ENCODE measurements at regions not wholly inside any gene's neighbourhood (a gene's known extent, or its start where the extent isn't known, plus 50 kb on each side); places are given as distances from the start of the nearest gene placed in this dataset.
A peak's percentile ranks its signal among the peaks of the same experiment; 100 is the strongest.

DNA sequence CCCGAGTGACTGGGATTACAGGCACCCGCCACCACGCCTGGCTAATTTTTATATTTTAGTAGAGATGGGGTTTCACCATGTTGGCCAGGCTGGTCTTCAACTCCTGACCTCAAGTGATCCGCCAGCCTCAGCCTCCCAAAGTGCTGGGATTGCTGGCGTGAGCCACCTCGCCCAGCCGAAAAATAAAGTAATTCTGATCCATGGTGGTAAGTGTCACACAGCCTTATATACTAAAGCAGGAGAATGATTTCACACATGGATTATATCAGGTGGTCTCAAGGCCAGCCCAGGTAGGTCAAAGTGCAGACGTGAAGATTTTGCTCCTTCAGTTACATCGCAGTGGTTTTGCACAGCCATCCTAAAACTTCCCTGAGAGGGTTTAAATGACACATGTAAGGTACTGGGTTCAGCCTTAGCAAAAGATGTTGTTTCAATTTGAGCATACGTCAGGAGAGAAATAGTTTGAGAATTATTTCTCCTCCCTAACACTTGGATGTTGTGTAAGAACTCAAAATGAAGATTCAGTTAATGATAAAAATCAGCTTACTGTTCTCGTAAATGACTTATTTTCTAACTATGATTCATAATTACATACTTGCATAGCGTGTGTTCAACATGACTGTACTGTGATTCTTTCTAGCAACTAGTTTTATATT, 93.0 kb upstream of the SLC39A10 start:
- H4K20me1 ChIP-seq (ENCODE audit: insufficient read depth): no peaks in the 10 kb centered on the region
- no peaks in the 10 kb centered on the region for H3K36me3 ChIP-seq (ENCODE audit: low read depth)
- TF ChIP-seq EZH2 (IDR thresholded peaks at IDR 0.05; ENCODE audit: low read depth): no peak
- no peak overlapping the region for H3K4me3 ChIP-seq
- ChIA-PET POLR2A (ENCODE audit: unreplicated experiment) (interaction anchor here (0.6 to 0.7 kb wide), 2 partner anchors 93 to 728 kb away, joined by 4 to 5 read pairs; no protein-coding TSS in a partner anchor), CTCF (no interaction called here)
- H3K4me2 ChIP-seq: no peak overlapping the region
- H3F3A ChIP-seq (ENCODE audit: insufficient read depth, low read depth): no peaks in the 10 kb centered on the region
- BruUV-seq (replicated peaks): no TSS peak
- no peaks in the 10 kb centered on the region for H3K27me3 ChIP-seq (ENCODE audit: insufficient read depth, low read depth)
- peaks cover 10% of the 10 kb centered on the region; the same call in 1 of the 2 replicates for H3K4me1 ChIP-seq (replicated peaks; ENCODE audit: insufficient read depth)
- no peak overlapping the region for H3K27ac ChIP-seq
- no peak overlapping the region for H2AFZ ChIP-seq
- no peaks in the 10 kb centered on the region for H3K79me2 ChIP-seq (ENCODE audit: low read depth)
- no peaks in the 10 kb centered on the region for H3K9me2 ChIP-seq (ENCODE audit: insufficient read depth)
- intact Hi-C loops (cut with micrococcal nuclease; ENCODE audit: unreplicated experiment): loop anchor here (5.0 to 10.0 kb wide), 2 partner anchors 42 to 51 kb away; no protein-coding TSS in a partner anchor
- peak in 1 of 2 experiments; percentile 75 for DNase-seq
- no peaks in the 10 kb centered on the region for H3K9me3 ChIP-seq (ENCODE audit: insufficient read depth, low read depth)

DNA sequence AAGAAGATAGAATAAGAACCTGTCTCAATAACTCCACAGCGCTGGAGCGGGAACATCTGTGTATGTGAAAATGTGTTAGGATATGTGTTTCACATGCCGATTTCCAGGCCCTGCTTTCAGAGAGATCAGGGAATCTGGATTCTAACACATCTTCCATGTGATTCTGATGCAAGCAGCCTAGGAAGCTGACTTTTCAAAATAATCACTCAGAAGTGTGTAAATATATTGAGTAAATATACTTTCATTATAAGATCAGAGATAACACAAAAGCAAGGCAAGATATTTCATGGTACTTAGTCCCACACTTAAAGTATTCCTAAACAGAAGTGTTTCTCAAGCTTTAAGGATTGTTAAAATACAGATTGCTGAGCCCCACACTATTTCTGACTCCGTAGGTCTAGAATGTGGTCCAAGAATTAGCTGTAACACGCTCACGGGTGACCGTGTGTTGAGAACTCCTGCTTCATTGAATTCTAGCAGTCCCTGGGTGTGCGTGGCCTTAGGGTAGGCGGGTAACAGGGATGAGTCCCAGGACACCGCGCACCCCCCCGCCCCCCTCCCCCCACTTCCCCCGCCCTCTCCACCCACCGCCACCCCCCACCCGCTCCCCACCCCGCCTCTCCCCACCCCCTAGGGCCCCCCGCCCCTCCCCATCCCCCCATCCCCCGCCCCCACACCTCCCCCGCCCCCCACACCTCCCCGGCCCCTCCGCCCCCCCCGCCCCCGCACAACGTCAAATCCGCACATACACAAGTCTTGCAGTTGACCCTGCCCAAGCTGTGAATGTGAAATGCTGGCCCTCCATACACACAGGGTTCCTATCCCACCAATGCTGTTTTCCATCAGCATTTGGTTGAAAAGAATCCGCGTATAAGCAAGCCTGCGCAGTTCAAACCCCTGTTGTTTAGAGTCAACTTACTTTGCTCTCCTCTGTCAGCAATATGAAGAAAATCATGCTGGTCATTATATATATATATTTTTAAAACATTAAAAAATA, 94.2 kb upstream of the SLC39A10 start:
- H3K4me3 ChIP-seq: no peak overlapping the region
- no peaks in the 10 kb centered on the region for H3K36me3 ChIP-seq (ENCODE audit: low read depth)
- no peaks in the 10 kb centered on the region for H3K27me3 ChIP-seq (ENCODE audit: insufficient read depth, low read depth)
- H3K27ac ChIP-seq: no peak overlapping the region
- no peaks in the 10 kb centered on the region for H3K9me3 ChIP-seq (ENCODE audit: insufficient read depth, low read depth)
- intact Hi-C loops (cut with micrococcal nuclease; ENCODE audit: unreplicated experiment): loop anchor here (5.0 to 10.0 kb wide), 2 partner anchors 41 to 52 kb away; no protein-coding TSS in a partner anchor
- no peak overlapping the region for H3K4me2 ChIP-seq
- ChIA-PET CTCF (no interaction called here), POLR2A (ENCODE audit: unreplicated experiment) (interaction anchor here (0.7 kb wide), 1 partner anchor 30 kb away, joined by 3 read pairs; no protein-coding TSS in a partner anchor)
- BruUV-seq (replicated peaks): no TSS peak
- no peaks in the 10 kb centered on the region for H3K9me2 ChIP-seq (ENCODE audit: insufficient read depth)
- no peaks in the 10 kb centered on the region for H3F3A ChIP-seq (ENCODE audit: insufficient read depth, low read depth)
- TF ChIP-seq, protein P1, sequence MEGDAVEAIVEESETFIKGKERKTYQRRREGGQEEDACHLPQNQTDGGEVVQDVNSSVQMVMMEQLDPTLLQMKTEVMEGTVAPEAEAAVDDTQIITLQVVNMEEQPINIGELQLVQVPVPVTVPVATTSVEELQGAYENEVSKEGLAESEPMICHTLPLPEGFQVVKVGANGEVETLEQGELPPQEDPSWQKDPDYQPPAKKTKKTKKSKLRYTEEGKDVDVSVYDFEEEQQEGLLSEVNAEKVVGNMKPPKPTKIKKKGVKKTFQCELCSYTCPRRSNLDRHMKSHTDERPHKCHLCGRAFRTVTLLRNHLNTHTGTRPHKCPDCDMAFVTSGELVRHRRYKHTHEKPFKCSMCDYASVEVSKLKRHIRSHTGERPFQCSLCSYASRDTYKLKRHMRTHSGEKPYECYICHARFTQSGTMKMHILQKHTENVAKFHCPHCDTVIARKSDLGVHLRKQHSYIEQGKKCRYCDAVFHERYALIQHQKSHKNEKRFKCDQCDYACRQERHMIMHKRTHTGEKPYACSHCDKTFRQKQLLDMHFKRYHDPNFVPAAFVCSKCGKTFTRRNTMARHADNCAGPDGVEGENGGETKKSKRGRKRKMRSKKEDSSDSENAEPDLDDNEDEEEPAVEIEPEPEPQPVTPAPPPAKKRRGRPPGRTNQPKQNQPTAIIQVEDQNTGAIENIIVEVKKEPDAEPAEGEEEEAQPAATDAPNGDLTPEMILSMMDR (conservative IDR thresholded peaks at IDR 0.05): no peak
- no peak for TF ChIP-seq EZH2 (IDR thresholded peaks at IDR 0.05; ENCODE audit: low read depth)
- no peaks in the 10 kb centered on the region for H4K20me1 ChIP-seq (ENCODE audit: insufficient read depth)
- peaks cover 10% of the 10 kb centered on the region; the same call in 1 of the 2 replicates for H3K4me1 ChIP-seq (replicated peaks; ENCODE audit: insufficient read depth)
- no peak for DNase-seq
- H2AFZ ChIP-seq: no peak overlapping the region
- H3K79me2 ChIP-seq (ENCODE audit: low read depth): no peaks in the 10 kb centered on the region

GRCh38 chr2:195561116-195561921, 95.7 kb upstream of the SLC39A10 start:
- peak overlapping the region; percentile 32; the same call in 1 of the 2 replicates for H3K27ac ChIP-seq
- H3K4me2 ChIP-seq: peak overlapping the region; percentile 19; the same call in 1 of the 2 replicates
- H3K9me2 ChIP-seq (ENCODE audit: insufficient read depth): no peaks in the 10 kb centered on the region
- CTCF ChIA-PET: interaction anchor here (1.4 kb wide), 1 partner anchor 95 kb away, joined by 7 read pairs; the partner anchor contains the start of gene SLC39A10
- peak; percentile 7 to 85 for DNase-seq
- TF ChIP-seq, protein P1 (conservative IDR thresholded peaks at IDR 0.05): no peak
- TF ChIP-seq EZH2 (IDR thresholded peaks at IDR 0.05; ENCODE audit: low read depth): no peak
- H3K9me3 ChIP-seq (ENCODE audit: insufficient read depth, low read depth): no peaks in the 10 kb centered on the region
- no peaks in the 10 kb centered on the region for H3F3A ChIP-seq (ENCODE audit: insufficient read depth, low read depth)
- no peak overlapping the region for H2AFZ ChIP-seq
- H4K20me1 ChIP-seq (ENCODE audit: insufficient read depth): no peaks in the 10 kb centered on the region
- no TSS peak for BruUV-seq (replicated peaks)
- no peaks in the 10 kb centered on the region for H3K36me3 ChIP-seq (ENCODE audit: low read depth)
- H3K79me2 ChIP-seq (ENCODE audit: low read depth): no peaks in the 10 kb centered on the region
- no peaks in the 10 kb centered on the region for H3K27me3 ChIP-seq (ENCODE audit: insufficient read depth, low read depth)
- H3K4me1 ChIP-seq (replicated peaks; ENCODE audit: insufficient read depth): peaks cover 10% of the 10 kb centered on the region; the same call in 1 of the 2 replicates
- intact Hi-C loops (cut with micrococcal nuclease; ENCODE audit: unreplicated experiment): loop anchor here (1.0 to 10.0 kb wide), 4 partner anchors 27 to 97 kb away; no protein-coding TSS in a partner anchor
- POLR2A ChIA-PET (ENCODE audit: unreplicated experiment): interaction anchor here (0.6 to 1.0 kb wide), 5 partner anchors 17 to 154 kb away, joined by 4 to 9 read pairs (median 7); partner anchors contain the start of gene SLC39A10
- no peak overlapping the region for H3K4me3 ChIP-seq

Data from PC-9 (cell line).